Activated naive CD8-positive, alpha-beta T cell treated with anti-CD3 and anti-CD28 coated beads, Interleukin-2, amount 50 U/mL, for 16 hours (primary cell): ENCODE measurements at regions not wholly inside any gene's neighbourhood (a gene's known extent, or its start where the extent isn't known, plus 50 kb on each side); places are given as distances from the start of the nearest gene placed in this dataset.
"Not testable (repeated sequence)": the region's sequence is repeated elsewhere in the genome, so short reads cannot be mapped to it uniquely, and the experiment has no call there.

ENCODE experiments used
- DNase-seq: peaks from one replicate; pipeline ENCODE4 v3.0.0-alpha.2; 2020; ENCODE audit warnings: low read depth, low spot score

DNA sequence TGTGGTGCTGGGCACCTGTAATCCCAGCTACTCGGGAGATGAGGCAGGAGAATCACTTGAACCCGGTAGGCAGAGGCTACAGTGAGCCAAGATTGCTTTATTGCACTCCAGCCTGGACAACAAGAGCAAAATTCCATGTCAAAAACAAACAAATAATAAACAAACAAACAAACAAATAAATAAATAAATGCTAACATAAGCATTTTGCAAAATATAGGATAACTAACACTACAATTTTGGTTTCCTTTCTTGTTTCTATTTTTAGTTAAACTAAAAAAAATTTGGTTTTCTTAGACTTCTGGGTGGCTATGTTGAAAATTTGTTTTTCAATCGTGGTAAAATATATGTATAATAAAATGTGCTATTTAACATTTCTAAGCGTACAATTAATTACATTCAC is 115.0 kb upstream of the ZNF516 start:
- DNase-seq, result no peak

- no peak for DNase-seq
Observed at GRCh38 chr18:76605341-76605929, 110.4 kb upstream of the ZNF516 start.

GRCh38 chr18:76604935-76605240 is 109.8 kb upstream of the ZNF516 start:
- no peak for DNase-seq

DNA sequence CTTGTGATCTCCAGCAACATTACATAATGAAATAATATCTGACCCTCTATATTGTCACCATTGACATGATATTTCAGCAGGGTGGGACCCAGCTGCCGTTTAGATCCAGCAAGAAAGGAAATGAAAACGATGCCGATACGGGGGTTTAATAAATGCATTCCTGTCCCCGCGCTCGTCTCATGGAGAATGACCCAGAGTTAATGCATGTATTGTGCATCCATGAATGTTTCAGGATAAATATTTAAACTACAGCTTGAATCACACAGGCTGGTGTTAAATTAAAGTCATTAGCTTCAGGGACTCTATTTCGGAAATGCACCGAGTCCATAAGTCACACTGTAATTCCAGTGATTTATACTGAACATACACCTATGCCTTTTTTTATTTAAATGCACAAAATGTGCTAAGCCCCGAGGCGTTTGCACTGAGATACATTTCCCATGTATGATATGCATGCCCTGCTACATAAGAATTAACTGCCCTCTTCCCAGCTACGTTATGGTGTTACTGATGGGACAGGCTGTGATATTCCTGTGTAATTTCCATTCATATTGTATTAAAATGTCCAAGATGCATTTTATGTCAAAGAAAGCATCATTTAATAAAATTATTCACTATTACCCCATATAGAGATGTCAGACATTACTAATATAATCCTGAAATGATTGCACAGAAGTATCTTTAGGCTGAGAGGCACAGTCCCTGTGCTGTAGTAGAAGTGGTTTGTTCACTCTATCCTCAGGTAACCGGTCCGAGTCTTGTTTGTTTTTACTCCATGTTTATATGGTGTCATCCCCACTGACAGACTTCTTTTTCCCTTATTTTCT is 109.3 kb upstream of the ZNF516 start:
- no peak for DNase-seq

- DNase-seq, result no peak
Observed at GRCh38 chr18:76602191-76602590, 107.1 kb upstream of the ZNF516 start.

- not testable (repeated sequence) for DNase-seq
Observed at GRCh38 chr18:76600076-76600475, 105.0 kb upstream of the ZNF516 start.

- no peak for DNase-seq
Observed at GRCh38 chr18:76594966-76595365, 99.9 kb upstream of the ZNF516 start.

GRCh38 chr18:76593843-76594242 is 98.8 kb upstream of the ZNF516 start:
- DNase-seq, result no peak

GRCh38 chr18:76592981-76593381 is 97.9 kb upstream of the ZNF516 start:
- DNase-seq, result no peak

DNA sequence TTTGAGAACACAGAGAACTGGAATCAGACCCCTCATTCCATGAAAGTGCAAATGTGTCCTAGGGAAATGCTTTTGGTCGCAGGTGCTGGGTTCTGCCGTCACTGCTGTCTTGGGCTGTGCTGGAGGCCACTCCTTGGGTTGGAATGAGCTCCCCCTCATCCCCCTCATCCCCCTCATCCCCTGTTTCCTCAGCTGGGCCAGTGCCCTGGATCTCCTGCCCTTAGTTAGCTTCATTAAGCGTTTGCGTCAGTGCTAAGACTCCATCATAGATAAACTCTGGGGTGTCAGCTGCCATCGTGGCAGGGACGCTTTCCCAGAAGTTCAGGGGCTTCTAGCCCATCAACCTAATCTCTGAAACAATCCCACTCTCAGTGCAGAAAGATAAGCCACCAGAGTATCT is 97.1 kb upstream of the ZNF516 start:
- DNase-seq, result no peak

- DNase-seq, result no peak
Observed at GRCh38 chr18:76589866-76590265, 94.8 kb upstream of the ZNF516 start.

DNA sequence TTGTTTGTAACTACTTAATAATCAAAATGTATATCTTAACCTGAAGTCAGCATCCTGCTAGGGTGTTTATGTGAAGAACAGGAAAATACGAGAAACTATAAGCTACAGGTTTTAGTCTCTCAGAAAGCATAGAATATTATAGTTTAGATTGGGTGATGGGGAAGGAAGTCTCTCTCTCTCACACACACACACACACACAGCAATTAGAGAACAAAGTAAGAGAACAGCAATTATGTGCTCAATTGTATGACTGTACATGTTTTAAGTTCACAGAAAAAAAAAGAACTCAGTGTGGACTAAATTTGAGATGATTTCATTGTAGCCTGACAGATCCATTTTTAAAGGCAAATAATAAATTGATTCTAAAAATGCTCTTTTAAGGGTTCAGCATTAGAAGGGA is 94.3 kb upstream of the ZNF516 start:
- no peak for DNase-seq

GRCh38 chr18:76588601-76589226 is 93.7 kb upstream of the ZNF516 start:
- no peak for DNase-seq

GRCh38 chr18:76587879-76588271 is 92.8 kb upstream of the ZNF516 start:
- no peak for DNase-seq

DNA sequence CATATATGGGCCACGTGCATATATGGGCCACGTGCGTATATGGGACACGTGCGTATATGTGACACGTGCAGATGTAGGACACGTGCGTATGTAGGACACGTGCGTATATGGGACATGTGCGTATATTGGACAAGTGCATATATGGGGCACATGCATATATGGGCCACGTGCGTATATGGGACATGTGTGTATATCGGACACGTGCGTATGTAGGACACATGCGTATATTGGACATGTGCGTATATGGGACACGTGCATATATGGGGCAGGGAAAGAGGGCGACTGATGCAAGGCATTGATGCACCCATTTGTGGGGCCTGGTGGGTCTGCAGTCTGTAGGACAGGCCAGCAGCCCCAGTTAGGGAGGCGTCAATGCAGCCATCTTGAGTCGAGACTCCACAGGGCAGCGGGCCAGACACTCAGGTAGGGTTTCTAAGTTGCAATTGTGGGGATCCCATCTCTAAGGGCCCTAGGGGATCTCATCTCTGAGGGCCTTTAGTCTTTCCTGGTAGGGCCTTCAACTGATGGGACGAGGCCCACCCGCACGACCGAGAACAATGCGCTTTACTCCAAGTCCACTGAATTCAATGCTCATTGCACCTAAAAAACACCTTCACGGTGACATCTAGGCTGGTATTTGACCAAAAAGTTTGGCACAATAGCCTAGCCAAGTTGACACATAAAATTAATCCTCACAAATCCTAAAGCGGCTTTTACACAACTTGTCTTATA is 92.3 kb upstream of the ZNF516 start:
- no peak for DNase-seq

- no peak for DNase-seq
Observed at GRCh38 chr18:76584414-76585310, 89.6 kb upstream of the ZNF516 start.

- DNase-seq, result no peak
Observed at GRCh38 chr18:76581261-76581660, 86.2 kb upstream of the ZNF516 start.

GRCh38 chr18:76580288-76580962 is 85.4 kb upstream of the ZNF516 start:
- no peak for DNase-seq

DNA sequence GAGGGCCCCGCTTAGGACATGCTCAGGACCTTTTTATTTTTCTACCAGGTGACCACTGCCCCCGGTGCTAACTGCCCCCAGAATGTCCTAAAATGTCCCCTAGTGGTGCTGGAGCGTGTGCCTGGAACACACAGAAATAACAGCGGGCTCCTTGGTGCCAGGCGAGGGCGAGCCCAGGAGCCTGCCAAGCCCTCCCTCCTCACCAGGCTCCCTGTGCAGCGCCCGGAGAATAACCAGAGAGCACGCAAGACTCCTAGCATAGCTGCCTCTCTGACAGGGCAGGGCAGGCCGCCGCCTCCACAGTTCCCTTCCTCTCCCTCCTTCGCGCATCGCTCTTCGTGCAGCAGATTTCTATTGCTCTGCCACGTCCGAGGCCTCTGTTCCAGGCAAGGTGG is 84.3 kb upstream of the ZNF516 start:
- DNase-seq, result no peak

DNA sequence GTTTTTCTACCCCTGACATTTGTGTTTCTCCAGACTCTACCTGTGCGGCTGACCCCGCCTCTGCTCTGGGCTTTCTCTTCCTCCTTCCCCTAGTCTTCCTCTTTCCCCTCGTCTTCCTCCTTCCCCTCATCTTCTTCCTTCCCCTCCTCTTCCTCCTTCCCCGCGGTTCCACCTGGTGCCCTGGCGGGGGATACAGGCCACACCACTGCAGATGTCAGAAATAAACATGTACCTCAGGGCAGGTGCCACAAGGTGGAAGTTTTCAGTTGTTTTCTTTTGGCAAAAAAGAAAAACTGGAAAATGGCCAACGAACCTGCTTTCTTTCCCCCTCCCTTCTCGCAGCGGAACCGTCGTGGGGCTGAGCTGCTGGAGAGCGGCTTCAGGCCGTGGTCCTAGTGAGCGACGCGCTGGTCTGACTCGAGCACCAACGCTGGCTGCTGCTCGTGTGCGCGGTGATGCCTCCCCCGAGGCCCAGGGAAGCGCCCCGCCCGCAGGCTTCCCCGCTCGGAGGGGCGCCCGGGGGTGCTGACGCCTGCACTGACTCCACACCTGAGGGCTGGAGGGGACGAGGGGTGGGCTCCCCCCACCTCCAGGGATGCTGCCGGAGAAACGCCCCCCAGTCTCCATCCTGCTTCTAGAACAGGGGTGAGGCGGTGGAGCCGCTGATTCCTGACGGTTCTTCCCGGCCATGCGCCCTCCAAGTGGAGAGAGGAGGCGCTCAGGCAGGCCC is 83.7 kb upstream of the ZNF516 start:
- no peak for DNase-seq
